ENCODE measurements at regions not wholly inside any gene's neighbourhood (a gene's known extent, or its start where the extent isn't known, plus 50 kb on each side); places are given as distances from the start of the nearest gene placed in this dataset.

GRCh38 chr15:35842631-35843030 is 296.7 kb upstream of the DPH6 start:
- Histone ChIP-seq H3K27me3 (no peaks in the 10 kb centered on the region), H3K36me3 (no peaks in the 10 kb centered on the region), H3K4me3 (ENCODE audit: low read depth, low read length) (no peak overlapping the region), H3K9me3 (no peaks in the 10 kb centered on the region), H3K4me1 (peaks cover 3% of the 10 kb centered on the region; the same call in 1 of the 2 replicates)
- DNase-seq, result no peak
- TF ChIP-seq CTCF (IDR thresholded peaks at IDR 0.05; ENCODE audit: low read depth, low read length), result no peak

- H3K4me1 ChIP-seq, result peaks cover 3% of the 10 kb centered on the region; the same call in 1 of the 2 replicates
- TF ChIP-seq CTCF (IDR thresholded peaks at IDR 0.05; ENCODE audit: low read depth, low read length), result no peak
- no peaks in the 10 kb centered on the region for H3K9me3 ChIP-seq
- no peaks in the 10 kb centered on the region for H3K27me3 ChIP-seq
- H3K36me3 ChIP-seq, result no peaks in the 10 kb centered on the region
- no peak overlapping the region for H3K4me3 ChIP-seq (ENCODE audit: low read depth, low read length)
- DNase-seq, result peak; percentile 28
Measured at GRCh38 chr15:35843498-35843897, 297.5 kb upstream of the DPH6 start.

DNA sequence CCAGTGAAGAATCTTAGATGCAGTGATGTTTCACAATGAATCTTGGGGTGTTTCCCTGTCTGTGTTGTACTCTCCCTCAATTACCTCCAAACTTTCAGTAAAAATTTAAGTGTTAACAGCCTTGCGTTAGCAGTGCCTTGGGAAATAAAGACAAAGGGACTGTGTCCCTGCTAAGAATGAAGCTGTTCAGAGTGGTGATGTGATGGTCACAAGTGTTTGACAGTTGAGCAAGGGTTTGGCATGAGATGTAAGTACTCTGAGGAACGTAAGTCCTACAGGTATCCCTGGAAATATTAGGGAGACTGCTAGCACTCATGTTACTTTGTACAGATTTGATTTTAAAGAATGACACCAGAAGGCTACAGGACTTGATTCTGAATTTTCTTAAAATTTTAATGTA is 304.3 kb upstream of the DPH6 start:
- Histone ChIP-seq H3K36me3 (no peaks in the 10 kb centered on the region), H3K27me3 (no peaks in the 10 kb centered on the region), H3K4me1 (peaks cover 6% of the 10 kb centered on the region; the same call in 1 of the 2 replicates), H3K9me3 (no peaks in the 10 kb centered on the region), H3K4me3 (ENCODE audit: low read depth, low read length) (no peak overlapping the region)
- DNase-seq, result no peak
- TF ChIP-seq CTCF (IDR thresholded peaks at IDR 0.05; ENCODE audit: low read depth, low read length), result no peak

DNA sequence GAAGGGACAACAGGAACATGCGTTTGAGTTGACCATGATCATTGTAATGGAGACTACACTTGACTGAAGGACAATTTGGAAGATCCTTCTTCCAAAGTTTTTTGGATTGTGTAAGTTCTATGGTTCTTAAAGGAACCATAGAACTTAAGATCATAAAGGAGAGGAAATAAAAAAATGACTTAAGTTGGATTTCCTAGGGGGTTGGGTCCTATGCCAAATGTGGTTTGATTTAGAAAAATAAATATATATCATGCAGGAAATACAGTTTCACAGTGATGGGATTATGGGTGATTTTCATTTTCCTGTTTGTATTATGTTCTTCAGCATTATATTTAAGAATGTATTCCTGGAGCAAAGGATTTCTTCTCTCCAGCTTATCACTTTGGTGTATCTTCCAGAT is 305.5 kb upstream of the DPH6 start:
- no peak for TF ChIP-seq CTCF (IDR thresholded peaks at IDR 0.05; ENCODE audit: low read depth, low read length)
- H3K4me1 ChIP-seq, result peaks cover 6% of the 10 kb centered on the region; the same call in 1 of the 2 replicates
- no peaks in the 10 kb centered on the region for H3K9me3 ChIP-seq
- H3K36me3 ChIP-seq, result no peaks in the 10 kb centered on the region
- DNase-seq, result no peak
- H3K4me3 ChIP-seq (ENCODE audit: low read depth, low read length), result no peak overlapping the region
- no peaks in the 10 kb centered on the region for H3K27me3 ChIP-seq

DNA sequence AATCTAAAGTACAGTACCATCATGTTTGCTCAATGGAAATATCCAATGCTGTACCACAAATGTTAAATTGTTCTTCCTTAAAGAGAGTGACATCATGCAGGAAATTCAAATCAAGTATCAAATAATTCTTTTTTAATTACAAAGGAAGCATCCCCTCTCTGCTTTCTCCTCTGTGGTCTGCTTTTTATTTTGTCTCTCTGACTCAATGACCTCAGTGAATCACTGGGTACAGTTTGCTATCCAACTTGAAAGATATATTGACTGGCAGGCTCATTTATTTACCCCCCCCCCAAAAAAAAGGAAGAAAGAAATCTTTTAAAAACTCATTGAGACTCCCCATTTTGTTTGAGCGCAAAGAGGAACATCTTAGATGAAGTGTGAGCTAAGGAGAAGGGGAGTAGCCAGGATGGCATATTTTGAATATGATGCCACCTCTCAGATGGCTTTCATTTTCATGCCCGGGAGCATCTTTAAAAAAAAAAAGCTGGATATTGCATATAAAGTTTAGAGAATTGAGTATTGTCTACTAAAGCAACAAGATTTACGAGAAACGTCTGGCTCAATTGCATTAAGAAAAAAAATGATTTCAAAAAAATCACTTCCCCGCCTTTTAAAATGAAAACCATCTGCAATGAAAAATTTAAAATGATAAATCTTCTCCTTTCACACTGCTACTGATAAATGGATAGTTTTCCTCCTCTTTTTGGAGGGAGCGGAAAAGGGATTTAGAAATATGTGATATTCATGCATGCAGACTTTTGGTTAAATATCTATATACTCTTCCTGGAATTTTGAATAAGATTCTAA is 307.1 kb upstream of the DPH6 start:
- no peaks in the 10 kb centered on the region for H3K36me3 ChIP-seq
- no peak for TF ChIP-seq CTCF (IDR thresholded peaks at IDR 0.05; ENCODE audit: low read depth, low read length)
- no peak for DNase-seq
- no peak overlapping the region for H3K4me3 ChIP-seq (ENCODE audit: low read depth, low read length)
- peaks cover 6% of the 10 kb centered on the region; the same call in 1 of the 2 replicates for H3K4me1 ChIP-seq
- no peaks in the 10 kb centered on the region for H3K9me3 ChIP-seq
- H3K27me3 ChIP-seq, result no peaks in the 10 kb centered on the region

DNA sequence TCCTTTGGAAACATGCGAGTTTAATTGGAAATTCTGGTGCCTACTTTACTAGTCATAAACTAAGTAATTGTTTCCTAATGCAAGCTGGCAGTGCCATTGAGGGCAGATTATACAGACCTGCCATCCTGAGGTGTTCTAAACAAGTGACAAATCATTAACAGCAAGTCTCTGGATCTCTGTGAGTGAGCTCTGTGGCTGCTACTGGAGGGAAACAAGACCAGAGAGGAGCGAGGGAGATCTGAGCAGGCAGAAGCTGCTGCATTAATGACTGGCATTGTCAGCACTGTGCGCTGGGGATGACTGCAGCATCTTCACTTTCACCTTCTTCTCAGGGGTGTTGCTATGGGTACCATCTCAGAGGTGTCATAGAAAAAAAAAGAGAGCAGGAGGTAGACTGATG is 308.4 kb upstream of the DPH6 start:
- H3K36me3 ChIP-seq, result no peaks in the 10 kb centered on the region
- TF ChIP-seq CTCF (IDR thresholded peaks at IDR 0.05; ENCODE audit: low read depth, low read length), result no peak
- no peak for DNase-seq

More for the DNA sequence above, 308.4 kb upstream of the DPH6 start:
- Histone ChIP-seq H3K4me3 (ENCODE audit: low read depth, low read length) (no peak overlapping the region), H3K9me3 (no peaks in the 10 kb centered on the region), H3K27me3 (no peaks in the 10 kb centered on the region), H3K4me1 (peaks cover 6% of the 10 kb centered on the region; the same call in 1 of the 2 replicates)

Measured in BE2C (cell line).